GM21381 (cell line): ENCODE measurements at regions not wholly inside any gene's neighbourhood (a gene's known extent, or its start where the extent isn't known, plus 50 kb on each side); places are given as distances from the start of the nearest gene placed in this dataset.

Source experiments
- ATAC-seq: cut with Tn5 transposase; IDR thresholded peaks from one replicate; pipeline ENCODE4 v1.9.1; 2021; ENCODE audit warnings: mild to moderate bottlenecking, moderate library complexity; ENCODE audit not compliant: unreplicated experiment

- no peak for ATAC-seq
Observed at GRCh38 chr11:45036010-45036409, 85.3 kb upstream of the TP53I11 start.

GRCh38 chr11:45036733-45037132, 86.0 kb upstream of the TP53I11 start:
- no peak for ATAC-seq

- no peak for ATAC-seq
Observed at GRCh38 chr11:45037434-45038005, 86.8 kb upstream of the TP53I11 start.

GRCh38 chr11:45038923-45039322, 88.2 kb upstream of the TP53I11 start:
- ATAC-seq = no peak

GRCh38 chr11:45041596-45041995, 90.9 kb upstream of the TP53I11 start:
- no peak for ATAC-seq

- ATAC-seq = no peak
Observed at GRCh38 chr11:45042560-45042959, 91.9 kb upstream of the TP53I11 start.

- no peak for ATAC-seq
Observed at GRCh38 chr11:45043755-45044475, 93.2 kb upstream of the TP53I11 start.

- ATAC-seq = no peak
Observed at GRCh38 chr11:45045683-45046471, 95.2 kb upstream of the TP53I11 start.

- ATAC-seq = no peak
Observed at GRCh38 chr11:45048313-45048841, 97.7 kb upstream of the TP53I11 start.

GRCh38 chr11:45048870-45049691, 97.4 kb upstream of the PRDM11 start:
- no peak for ATAC-seq

- no peak for ATAC-seq
Observed at GRCh38 chr11:45050111-45050510, 96.3 kb upstream of the PRDM11 start.

GRCh38 chr11:45051621-45052020, 94.8 kb upstream of the PRDM11 start:
- no peak for ATAC-seq

- ATAC-seq = no peak
Observed at GRCh38 chr11:45052361-45052760, 94.1 kb upstream of the PRDM11 start.

GRCh38 chr11:45053736-45054446, 92.5 kb upstream of the PRDM11 start:
- ATAC-seq = no peak

GRCh38 chr11:45054956-45055355, 91.5 kb upstream of the PRDM11 start:
- ATAC-seq = no peak

GRCh38 chr11:45056529-45056928, 89.9 kb upstream of the PRDM11 start:
- no peak for ATAC-seq

- ATAC-seq = no peak
Observed at GRCh38 chr11:45057938-45058646, 88.3 kb upstream of the PRDM11 start.

- ATAC-seq = no peak
Observed at GRCh38 chr11:45058647-45058950, 87.8 kb upstream of the PRDM11 start.

- ATAC-seq = no peak
Observed at GRCh38 chr11:45060707-45061106, 85.7 kb upstream of the PRDM11 start.

GRCh38 chr11:45061641-45062040, 84.8 kb upstream of the PRDM11 start:
- no peak for ATAC-seq
